Keratinocyte (primary cell): ENCODE measurements at regions not wholly inside any gene's neighbourhood (a gene's known extent, or its start where the extent isn't known, plus 50 kb on each side); places are given as distances from the start of the nearest gene placed in this dataset.

Source experiments
- EZH2 ChIP-seq: IDR thresholded peaks from one replicate; pipeline ENCODE4 v1.6.1; 2012; ENCODE audit warnings: inconsistent platforms, mild to moderate bottlenecking, low read length, moderate library complexity
- TF ChIP-seq, protein P1 (sequence below), 3 experiments: IDR thresholded peaks in 1 of 3; conservative IDR thresholded peaks in 1 of 3; optimal IDR thresholded peaks in 1 of 3; 2 replicates in 2 of 3; 3 replicates in 1 of 3; pipeline versions ENCODE3 to v1.5.1; 2011; ENCODE audit warnings: low read length in 3 of 3, mild to moderate bottlenecking in 3 of 3, moderate library complexity in 2 of 3, control low read depth in 1 of 3, inconsistent platforms in 1 of 3; ENCODE audit not compliant: insufficient read depth in 2 of 3; ENCODE audit errors: extremely low read depth in 1 of 3

DNA sequence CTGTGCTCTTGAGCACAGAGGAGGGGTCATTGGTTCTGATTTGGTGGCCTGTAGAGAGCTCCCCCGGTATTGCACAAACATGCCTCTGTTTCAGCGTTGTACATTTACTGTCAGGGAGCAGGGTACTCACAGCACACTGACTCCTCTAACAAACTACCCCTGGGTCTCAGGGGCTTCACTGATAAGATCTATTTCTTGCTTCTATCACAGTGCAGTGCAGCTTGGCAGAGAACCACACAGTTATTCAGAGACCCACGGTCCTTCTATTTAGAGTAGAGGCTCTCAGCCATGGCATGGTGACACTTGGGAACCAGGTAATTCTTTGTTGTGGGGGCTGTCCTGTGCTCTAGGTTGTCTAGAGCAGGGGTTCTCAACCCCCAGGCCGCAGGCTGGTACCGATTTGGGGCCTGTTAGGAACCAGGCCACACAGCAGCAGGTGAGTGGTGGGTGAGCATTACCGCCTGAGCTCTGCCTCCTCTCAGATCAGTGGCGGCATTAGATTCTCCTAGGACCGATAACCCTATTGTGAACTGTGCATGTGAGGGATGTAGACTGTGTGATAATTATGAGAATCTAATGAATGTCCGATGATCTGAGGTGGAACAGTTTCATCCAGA lies 133.4 kb upstream of the MYCN start:
- TF ChIP-seq, protein P1, sequence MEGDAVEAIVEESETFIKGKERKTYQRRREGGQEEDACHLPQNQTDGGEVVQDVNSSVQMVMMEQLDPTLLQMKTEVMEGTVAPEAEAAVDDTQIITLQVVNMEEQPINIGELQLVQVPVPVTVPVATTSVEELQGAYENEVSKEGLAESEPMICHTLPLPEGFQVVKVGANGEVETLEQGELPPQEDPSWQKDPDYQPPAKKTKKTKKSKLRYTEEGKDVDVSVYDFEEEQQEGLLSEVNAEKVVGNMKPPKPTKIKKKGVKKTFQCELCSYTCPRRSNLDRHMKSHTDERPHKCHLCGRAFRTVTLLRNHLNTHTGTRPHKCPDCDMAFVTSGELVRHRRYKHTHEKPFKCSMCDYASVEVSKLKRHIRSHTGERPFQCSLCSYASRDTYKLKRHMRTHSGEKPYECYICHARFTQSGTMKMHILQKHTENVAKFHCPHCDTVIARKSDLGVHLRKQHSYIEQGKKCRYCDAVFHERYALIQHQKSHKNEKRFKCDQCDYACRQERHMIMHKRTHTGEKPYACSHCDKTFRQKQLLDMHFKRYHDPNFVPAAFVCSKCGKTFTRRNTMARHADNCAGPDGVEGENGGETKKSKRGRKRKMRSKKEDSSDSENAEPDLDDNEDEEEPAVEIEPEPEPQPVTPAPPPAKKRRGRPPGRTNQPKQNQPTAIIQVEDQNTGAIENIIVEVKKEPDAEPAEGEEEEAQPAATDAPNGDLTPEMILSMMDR (optimal IDR thresholded peaks at IDR 0.05 in 1 of 3, IDR thresholded peaks at IDR 0.05 in 1 of 3, conservative IDR thresholded peaks at IDR 0.05 in 1 of 3; ENCODE audit: extremely low read depth in 1 of 3, insufficient read depth in 2 of 3, low read length in 3 of 3) = no peak
- TF ChIP-seq EZH2 = no peak
